ENCODE measurements at regions not wholly inside any gene's neighbourhood (a gene's known extent, or its start where the extent isn't known, plus 50 kb on each side); places are given as distances from the start of the nearest gene placed in this dataset.
"Not testable (repeated sequence)": the region's sequence is repeated elsewhere in the genome, so short reads cannot be mapped to it uniquely, and the experiment has no call there.

- H3K4me3 ChIP-seq (ENCODE audit: low read depth, low read length), result no peak overlapping the region
- TF ChIP-seq CTCF (conservative IDR thresholded peaks at IDR 0.05; ENCODE audit: low read depth, low read length), result no peak
- no peak for DNase-seq (ENCODE audit: low read depth)
Measured at GRCh38 chr15:26126819-26127387, 263.8 kb upstream of the ATP10A start.

GRCh38 chr15:26126070-26126469 is 262.9 kb upstream of the ATP10A start:
- no peak overlapping the region for H3K4me3 ChIP-seq (ENCODE audit: low read depth, low read length)
- no peak for DNase-seq (ENCODE audit: low read depth)
- TF ChIP-seq CTCF (conservative IDR thresholded peaks at IDR 0.05; ENCODE audit: low read depth, low read length), result no peak

GRCh38 chr15:26125664-26126063 is 262.5 kb upstream of the ATP10A start:
- H3K4me3 ChIP-seq (ENCODE audit: low read depth, low read length), result no peak overlapping the region
- no peak for DNase-seq (ENCODE audit: low read depth)
- TF ChIP-seq CTCF (conservative IDR thresholded peaks at IDR 0.05; ENCODE audit: low read depth, low read length), result no peak

- no peak for TF ChIP-seq CTCF (conservative IDR thresholded peaks at IDR 0.05; ENCODE audit: low read depth, low read length)
- no peak for DNase-seq (ENCODE audit: low read depth)
- no peak overlapping the region for H3K4me3 ChIP-seq (ENCODE audit: low read depth, low read length)
Measured at GRCh38 chr15:26119322-26119721, 256.2 kb upstream of the ATP10A start.

GRCh38 chr15:26115229-26115943 is 252.3 kb upstream of the ATP10A start:
- peak; percentile 10 for DNase-seq (ENCODE audit: low read depth)
- no peak for TF ChIP-seq CTCF (conservative IDR thresholded peaks at IDR 0.05; ENCODE audit: low read depth, low read length)
- H3K4me3 ChIP-seq (ENCODE audit: low read depth, low read length), result no peak overlapping the region

GRCh38 chr15:26114128-26114527 is 251.0 kb upstream of the ATP10A start:
- DNase-seq (ENCODE audit: low read depth); H3K4me3 ChIP-seq (ENCODE audit: low read depth, low read length): not testable (repeated sequence)

GRCh38 chr15:26113296-26113695 is 250.2 kb upstream of the ATP10A start:
- no peak overlapping the region for H3K4me3 ChIP-seq (ENCODE audit: low read depth, low read length)
- DNase-seq (ENCODE audit: low read depth), result no peak
- no peak for TF ChIP-seq CTCF (conservative IDR thresholded peaks at IDR 0.05; ENCODE audit: low read depth, low read length)

All from epithelial cell of proximal tubule (primary cell).